GM23248 (cell line): ENCODE measurements at regions not wholly inside any gene's neighbourhood (a gene's known extent, or its start where the extent isn't known, plus 50 kb on each side); places are given as distances from the start of the nearest gene placed in this dataset.

Experiments used
- DNase-seq: peaks from one replicate; pipeline ENCODE4 v3.0.0-alpha.2; 2015
- H2AFZ ChIP-seq: fragments of 200-600 bp; sonication (generic); 2 replicates; pipeline ENCODE4 v1.6.1; 2016; ENCODE audit warnings: antibody characterized with exemption
- H3F3A ChIP-seq: fragments of 200-600 bp; sonication (generic); 2 replicates; pipeline ENCODE4 v1.6.1; 2016; ENCODE audit warnings: mild to moderate bottlenecking, antibody characterized with exemption, mixed run types; ENCODE audit not compliant: insufficient read depth
- H3K27ac ChIP-seq: fragments of 200-600 bp; sonication (generic); 2 replicates; pipeline ENCODE4 v1.5.1; 2016; ENCODE audit warnings: mild to moderate bottlenecking
- H3K27me3 ChIP-seq: fragments of 200-600 bp; sonication (generic); replicated peaks from 2 replicates; pipeline ENCODE4 v1.6.1; 2016; ENCODE audit warnings: mild to moderate bottlenecking; ENCODE audit not compliant: insufficient read depth
- H3K36me3 ChIP-seq: fragments of 200-600 bp; sonication (generic); 2 replicates; pipeline ENCODE4 v1.6.1; 2016; ENCODE audit warnings: low read depth, mild to moderate bottlenecking
- H3K4me1 ChIP-seq: fragments of 200-600 bp; sonication (generic); 2 replicates; pipeline ENCODE4 v1.6.1; 2016; ENCODE audit warnings: mild to moderate bottlenecking; ENCODE audit not compliant: insufficient read depth
- H3K4me2 ChIP-seq: fragments of 200-600 bp; sonication (generic); one replicate; pipeline ENCODE4 v1.6.1; 2016; ENCODE audit warnings: mild to moderate bottlenecking; ENCODE audit not compliant: unreplicated experiment
- H3K4me3 ChIP-seq: fragments of 200-600 bp; sonication (generic); 2 replicates; pipeline ENCODE4 v1.5.1; 2016; ENCODE audit warnings: mild to moderate bottlenecking
- H3K79me2 ChIP-seq: fragments of 200-600 bp; sonication (generic); 2 replicates; pipeline ENCODE4 v1.6.1; 2016; ENCODE audit warnings: mild to moderate bottlenecking; ENCODE audit not compliant: insufficient read depth
- H3K9ac ChIP-seq: fragments of 200-600 bp; sonication (generic); 2 replicates; pipeline ENCODE4 v1.6.1; 2016; ENCODE audit warnings: mild to moderate bottlenecking
- H3K9me2 ChIP-seq: fragments of 200-600 bp; sonication (generic); 2 replicates; pipeline ENCODE4 v1.6.1; 2016; ENCODE audit warnings: mixed run types, mild to moderate bottlenecking, moderate library complexity; ENCODE audit not compliant: insufficient read depth
- H3K9me3 ChIP-seq: fragments of 200-600 bp; sonication (generic); one replicate; pipeline ENCODE4 v1.6.1; 2017; ENCODE audit warnings: low read depth
- H4K20me1 ChIP-seq: fragments of 200-600 bp; sonication (generic); 2 replicates; pipeline ENCODE4 v1.6.0; 2016; ENCODE audit not compliant: insufficient read depth
- EZH2 ChIP-seq: fragments of 200-600 bp; sonication (generic); IDR thresholded peaks from 2 replicates; pipeline ENCODE4 v1.6.1; 2018; ENCODE audit warnings: antibody characterized with exemption, mild to moderate bottlenecking; ENCODE audit not compliant: insufficient read depth, poor library complexity, severe bottlenecking
- EZH2phosphoT487 ChIP-seq: fragments of 200-600 bp; sonication (generic); IDR thresholded peaks from 2 replicates; pipeline ENCODE4 v1.6.1; 2018; ENCODE audit warnings: antibody characterized with exemption, moderate library complexity, mild to moderate bottlenecking, low read depth; ENCODE audit not compliant: insufficient read depth
- WGBS, 2 experiments: methylation state at CpG; one replicate each; pipeline ENCODE4 v1.1.6; 2015 to 2017; ENCODE audit warnings: low lambda C conversion rate in 2 of 2, low coverage in 1 of 2; ENCODE audit errors: missing lambda C conversion rate in 2 of 2; 5-methylcytosine and 5-hydroxymethylcytosine counted together
- in situ Hi-C: fragments of 300-500 bp; cut with MboI; formaldehyde crosslinking; loops from 2 replicates; pipeline ENCODE4 v1.15.0; 2020

- Histone ChIP-seq H2AFZ (no peak overlapping the region), H3K4me1 (no peaks in the 10 kb centered on the region), H3K9ac (no peak overlapping the region), H3K27ac (no peak overlapping the region), H3K4me2 (no peak overlapping the region), H3K4me3 (no peak overlapping the region), H3K27me3 (no peaks in the 10 kb centered on the region), H3K9me3 (no peaks in the 10 kb centered on the region), H4K20me1 (no peaks in the 10 kb centered on the region), H3K9me2 (no peaks in the 10 kb centered on the region), H3K79me2 (no peaks in the 10 kb centered on the region), H3K36me3 (no peaks in the 10 kb centered on the region), H3F3A (no peaks in the 10 kb centered on the region)
- WGBS, 2 experiments: 57 to 59% methylated on average over 3 of the region's 3 CpGs
- DNase-seq: no peak
- in situ Hi-C loops: no loop called here
- TF ChIP-seq EZH2phosphoT487 (no peak), EZH2 (no peak)
These were observed 89.8 kb upstream of the MAP1LC3B2 start for GRCh38 chr12:116469344-116469743.

- Histone ChIP-seq H3K9me2 (no peaks in the 10 kb centered on the region), H3K4me3 (no peak overlapping the region), H3K27me3 (no peaks in the 10 kb centered on the region), H3F3A (no peaks in the 10 kb centered on the region), H2AFZ (no peak overlapping the region), H3K9ac (no peak overlapping the region), H3K79me2 (no peaks in the 10 kb centered on the region), H3K27ac (no peak overlapping the region), H3K4me2 (no peak overlapping the region), H3K4me1 (no peaks in the 10 kb centered on the region), H3K36me3 (no peaks in the 10 kb centered on the region), H3K9me3 (no peaks in the 10 kb centered on the region), H4K20me1 (no peaks in the 10 kb centered on the region)
- in situ Hi-C loops: no loop called here
- 72% methylated on average over 5 of the region's 5 CpGs for WGBS, 2 experiments
- DNase-seq: no peak
- TF ChIP-seq EZH2 (no peak), EZH2phosphoT487 (no peak)
These were observed 87.6 kb upstream of the MAP1LC3B2 start for GRCh38 chr12:116471544-116471943.

GRCh38 chr12:116472193-116472592 is 87.0 kb upstream of the MAP1LC3B2 start:
- in situ Hi-C loops: no loop called here
- no peaks in the 10 kb centered on the region for H3K36me3 ChIP-seq
- no peak overlapping the region for H3K9ac ChIP-seq
- WGBS, 2 experiments: 67 to 71% methylated on average over 4 of the region's 4 CpGs
- no peak for DNase-seq
- no peaks in the 10 kb centered on the region for H3K27me3 ChIP-seq
- no peaks in the 10 kb centered on the region for H3K9me2 ChIP-seq
- no peaks in the 10 kb centered on the region for H3K4me1 ChIP-seq
- H3K4me2 ChIP-seq: no peak overlapping the region
- H3F3A ChIP-seq: no peaks in the 10 kb centered on the region
- no peaks in the 10 kb centered on the region for H4K20me1 ChIP-seq
- no peak overlapping the region for H2AFZ ChIP-seq
- H3K27ac ChIP-seq: no peak overlapping the region
- no peaks in the 10 kb centered on the region for H3K79me2 ChIP-seq
- no peaks in the 10 kb centered on the region for H3K9me3 ChIP-seq
- TF ChIP-seq EZH2phosphoT487: no peak
- no peak for TF ChIP-seq EZH2
- no peak overlapping the region for H3K4me3 ChIP-seq

- no peaks in the 10 kb centered on the region for H4K20me1 ChIP-seq
- no peak overlapping the region for H3K9ac ChIP-seq
- no peaks in the 10 kb centered on the region for H3K4me1 ChIP-seq
- H3K27me3 ChIP-seq: no peaks in the 10 kb centered on the region
- no peak for TF ChIP-seq EZH2
- TF ChIP-seq EZH2phosphoT487: no peak
- WGBS, 2 experiments: 93 to 95% methylated on average over 1 of the region's 1 CpG
- no peak overlapping the region for H3K27ac ChIP-seq
- H3K4me2 ChIP-seq: no peak overlapping the region
- H3F3A ChIP-seq: no peaks in the 10 kb centered on the region
- H3K4me3 ChIP-seq: no peak overlapping the region
- DNase-seq: no peak
- H3K9me3 ChIP-seq: no peaks in the 10 kb centered on the region
- in situ Hi-C loops: no loop called here
- H2AFZ ChIP-seq: no peak overlapping the region
- H3K9me2 ChIP-seq: no peaks in the 10 kb centered on the region
- no peaks in the 10 kb centered on the region for H3K79me2 ChIP-seq
- no peaks in the 10 kb centered on the region for H3K36me3 ChIP-seq
These were observed 85.8 kb upstream of the MAP1LC3B2 start for GRCh38 chr12:116473416-116473815.

GRCh38 chr12:116474331-116474730 is 84.8 kb upstream of the MAP1LC3B2 start:
- in situ Hi-C loops: no loop called here

More at GRCh38 chr12:116474331-116474730, 84.8 kb upstream of the MAP1LC3B2 start:
- no peak overlapping the region for H3K9ac ChIP-seq
- no peaks in the 10 kb centered on the region for H3K27me3 ChIP-seq
- H3K9me3 ChIP-seq: no peaks in the 10 kb centered on the region
- no peaks in the 10 kb centered on the region for H3K36me3 ChIP-seq
- H4K20me1 ChIP-seq: no peaks in the 10 kb centered on the region
- H3K4me3 ChIP-seq: no peak overlapping the region
- no peaks in the 10 kb centered on the region for H3K9me2 ChIP-seq
- WGBS, 2 experiments: 68 to 71% methylated on average over 1 of the region's 1 CpG
- TF ChIP-seq EZH2phosphoT487 (no peak), EZH2 (no peak)
- no peaks in the 10 kb centered on the region for H3F3A ChIP-seq
- no peak overlapping the region for H3K4me2 ChIP-seq
- DNase-seq: peak; percentile 44
- H3K79me2 ChIP-seq: no peaks in the 10 kb centered on the region
- H3K27ac ChIP-seq: no peak overlapping the region
- H2AFZ ChIP-seq: no peak overlapping the region
- H3K4me1 ChIP-seq: no peaks in the 10 kb centered on the region
